Stimulated activated CD4-positive, alpha-beta T cell treated with anti-CD3 and anti-CD28 coated beads, TNF-alpha, amount 100 ng/mL, for 24 hours (primary cell): ENCODE measurements at regions not wholly inside any gene's neighbourhood (a gene's known extent, or its start where the extent isn't known, plus 50 kb on each side); places are given as distances from the start of the nearest gene placed in this dataset.
"Not testable (repeated sequence)": the region's sequence is repeated elsewhere in the genome, so short reads cannot be mapped to it uniquely, and the experiment has no call there.

Experiments
- DNase-seq, 3 experiments: peaks; one replicate each; pipeline ENCODE4 v3.0.0-alpha.2; 2020; ENCODE audit warnings: low read depth in 3 of 3

- DNase-seq: no peak
These were observed 77.6 kb upstream of the IPO5 start for GRCh38 chr13:97875911-97876310.

- DNase-seq: no peak
These were observed 74.8 kb upstream of the IPO5 start for GRCh38 chr13:97878431-97879375.

GRCh38 chr13:97879646-97880310 lies 73.7 kb upstream of the IPO5 start:
- DNase-seq: no peak

- no peak for DNase-seq
These were observed 73.2 kb upstream of the IPO5 start for GRCh38 chr13:97880311-97880675.

GRCh38 chr13:97881556-97881955 lies 71.9 kb upstream of the IPO5 start:
- DNase-seq: no peak

GRCh38 chr13:97883396-97883795 lies 70.1 kb upstream of the IPO5 start:
- DNase-seq: no peak

- DNase-seq: no peak
These were observed 68.6 kb upstream of the IPO5 start for GRCh38 chr13:97884707-97885468.

- DNase-seq: no peak
These were observed 67.8 kb upstream of the IPO5 start for GRCh38 chr13:97885641-97886040.

- no peak for DNase-seq
These were observed 63.7 kb upstream of the IPO5 start for GRCh38 chr13:97889803-97890202.

GRCh38 chr13:97890573-97890972 lies 62.9 kb upstream of the IPO5 start:
- no peak for DNase-seq

GRCh38 chr13:97891964-97892363 lies 61.5 kb upstream of the IPO5 start:
- not testable (repeated sequence) for DNase-seq

GRCh38 chr13:97892717-97893116 lies 60.8 kb upstream of the IPO5 start:
- DNase-seq: no peak

- DNase-seq: no peak
These were observed 58.1 kb upstream of the IPO5 start for GRCh38 chr13:97895383-97895782.

- DNase-seq: no peak
These were observed 57.0 kb upstream of the IPO5 start for GRCh38 chr13:97896446-97896845.

- no peak for DNase-seq
These were observed 51.8 kb upstream of the IPO5 start for GRCh38 chr13:97901716-97902115.
